ENCODE measurements at regions not wholly inside any gene's neighbourhood (a gene's known extent, or its start where the extent isn't known, plus 50 kb on each side); places are given as distances from the start of the nearest gene placed in this dataset.

DNA sequence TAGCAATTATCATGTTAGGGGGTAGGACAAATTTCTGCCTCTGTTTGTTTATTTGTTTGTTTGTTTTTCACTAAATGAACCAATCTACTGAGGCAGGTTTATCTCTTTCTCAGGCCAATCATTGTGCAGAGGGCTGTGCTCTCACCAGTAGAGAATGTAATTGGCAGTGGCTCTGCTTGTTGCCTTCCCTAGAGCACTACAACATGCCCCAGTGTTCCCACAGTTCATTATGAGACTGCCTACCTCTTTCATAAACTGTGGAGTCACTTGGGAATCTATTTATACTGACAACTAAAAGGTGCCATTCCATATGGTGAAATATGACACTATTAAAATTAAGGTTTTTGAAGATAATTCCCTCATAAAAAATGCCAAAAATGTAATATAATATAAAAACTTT is 196.3 kb upstream of the ALCAM start:
- TF ChIP-seq CTCF (IDR thresholded peaks at IDR 0.05) = no peak
- no peak for TF ChIP-seq POLR2A (IDR thresholded peaks at IDR 0.05)
